ENCODE measurements at regions not wholly inside any gene's neighbourhood (a gene's known extent, or its start where the extent isn't known, plus 50 kb on each side); places are given as distances from the start of the nearest gene placed in this dataset.

GRCh38 chr6:168726312-168726856 is 285.4 kb downstream of the SMOC2 start:
- FAIRE-seq: no peak

GRCh38 chr6:168725802-168726201 is 284.8 kb downstream of the SMOC2 start:
- H3K9me3 ChIP-seq (ENCODE audit: insufficient read depth, low read depth, low read length): peaks cover 3% of the 10 kb centered on the region
- no peak overlapping the region for H3K4me3 ChIP-seq (ENCODE audit: insufficient read depth, low read depth, low read length)
- no peak overlapping the region for H2AFZ ChIP-seq (ENCODE audit: low read depth, low read length)
- H3K79me2 ChIP-seq (ENCODE audit: insufficient read depth, low read length): no peaks in the 10 kb centered on the region
- TF ChIP-seq CTCF (IDR thresholded peaks at IDR 0.05; ENCODE audit: insufficient read depth, low read depth, low read length) (no peak), EZH2 (IDR thresholded peaks at IDR 0.05; ENCODE audit: insufficient read depth, low read length) (no peak)
- no peaks in the 10 kb centered on the region for H4K20me1 ChIP-seq (ENCODE audit: insufficient read depth, low read length)
- Mint-ChIP-seq H3K27ac (ENCODE audit: unreplicated experiment) (no peak overlapping the region), H3K36me3 (ENCODE audit: low read depth, unreplicated experiment) (no peaks in the 10 kb centered on the region), H3K9me3 (ENCODE audit: unreplicated experiment) (peaks cover 3% of the 10 kb centered on the region), H3K4me1 (ENCODE audit: low read depth, unreplicated experiment) (no peaks in the 10 kb centered on the region), H3K4me3 (ENCODE audit: unreplicated experiment) (no peak overlapping the region), H3K27me3 (ENCODE audit: low read depth, unreplicated experiment) (peaks cover 14% of the 10 kb centered on the region)
- H3K27me3 ChIP-seq (ENCODE audit: insufficient read depth, low read length): no peaks in the 10 kb centered on the region
- H3K36me3 ChIP-seq (ENCODE audit: insufficient read depth, low read length): no peaks in the 10 kb centered on the region
- H3K4me1 ChIP-seq (ENCODE audit: insufficient read depth, low read length): no peaks in the 10 kb centered on the region
- H3K9ac ChIP-seq (ENCODE audit: low read length): no peak overlapping the region
- H3K4me2 ChIP-seq (ENCODE audit: low read length): no peak overlapping the region
- no peak for DNase-seq (ENCODE audit: low read depth)
- no peak for FAIRE-seq
- no peak overlapping the region for H3K27ac ChIP-seq (ENCODE audit: low read depth, low read length)

More at GRCh38 chr6:168726312-168726856, 285.4 kb downstream of the SMOC2 start:
- Histone ChIP-seq H3K4me2 (ENCODE audit: low read length) (no peak overlapping the region), H3K27me3 (ENCODE audit: insufficient read depth, low read length) (no peaks in the 10 kb centered on the region), H2AFZ (ENCODE audit: low read depth, low read length) (no peak overlapping the region), H3K9ac (ENCODE audit: low read length) (no peak overlapping the region), H4K20me1 (ENCODE audit: insufficient read depth, low read length) (no peaks in the 10 kb centered on the region), H3K9me3 (ENCODE audit: insufficient read depth, low read depth, low read length) (peaks cover 3% of the 10 kb centered on the region), H3K36me3 (ENCODE audit: insufficient read depth, low read length) (no peaks in the 10 kb centered on the region), H3K27ac (ENCODE audit: low read depth, low read length) (no peak overlapping the region), H3K4me1 (ENCODE audit: insufficient read depth, low read length) (no peaks in the 10 kb centered on the region), H3K4me3 (ENCODE audit: insufficient read depth, low read depth, low read length) (no peak overlapping the region), H3K79me2 (ENCODE audit: insufficient read depth, low read length) (no peaks in the 10 kb centered on the region)
- no peak for DNase-seq (ENCODE audit: low read depth)
- Mint-ChIP-seq H3K36me3 (ENCODE audit: low read depth, unreplicated experiment) (no peaks in the 10 kb centered on the region), H3K9me3 (ENCODE audit: unreplicated experiment) (peaks cover 3% of the 10 kb centered on the region), H3K4me1 (ENCODE audit: low read depth, unreplicated experiment) (no peaks in the 10 kb centered on the region), H3K4me3 (ENCODE audit: unreplicated experiment) (no peak overlapping the region), H3K27ac (ENCODE audit: unreplicated experiment) (no peak overlapping the region), H3K27me3 (ENCODE audit: low read depth, unreplicated experiment) (peaks cover 11% of the 10 kb centered on the region)
- TF ChIP-seq EZH2 (IDR thresholded peaks at IDR 0.05; ENCODE audit: insufficient read depth, low read length) (no peak), CTCF (IDR thresholded peaks at IDR 0.05; ENCODE audit: insufficient read depth, low read depth, low read length) (no peak)
